Gastrocnemius medialis (tissue), 4 donors: ENCODE measurements at regions not wholly inside any gene's neighbourhood (a gene's known extent, or its start where the extent isn't known, plus 50 kb on each side); places are given as distances from the start of the nearest gene placed in this dataset.

Experiments used
- POLR2A ChIP-seq, 2 donors: fragments of 450-650 bp; IDR thresholded peaks; one replicate each; pipeline ENCODE4 v1.6.1; 2017; ENCODE audit warnings: antibody characterized with exemption in 2 of 2, mild to moderate bottlenecking in 2 of 2, moderate library complexity in 2 of 2
- TF ChIP-seq, protein P1 (sequence below), 5 experiments: fragments of 450-650 bp in 3 of 5; fragments of 200-600 bp in 2 of 5; sonication (generic) in 2 of 5; IDR thresholded peaks in 4 of 5; conservative IDR thresholded peaks in 1 of 5; 1 replicate in 4 of 5; 2 replicates in 1 of 5; pipeline ENCODE4 v1.5.1; 2016 to 2019; ENCODE audit warnings: antibody characterized with exemption in 5 of 5, mild to moderate bottlenecking in 3 of 5, moderate library complexity in 3 of 5

- TF ChIP-seq, protein P1, sequence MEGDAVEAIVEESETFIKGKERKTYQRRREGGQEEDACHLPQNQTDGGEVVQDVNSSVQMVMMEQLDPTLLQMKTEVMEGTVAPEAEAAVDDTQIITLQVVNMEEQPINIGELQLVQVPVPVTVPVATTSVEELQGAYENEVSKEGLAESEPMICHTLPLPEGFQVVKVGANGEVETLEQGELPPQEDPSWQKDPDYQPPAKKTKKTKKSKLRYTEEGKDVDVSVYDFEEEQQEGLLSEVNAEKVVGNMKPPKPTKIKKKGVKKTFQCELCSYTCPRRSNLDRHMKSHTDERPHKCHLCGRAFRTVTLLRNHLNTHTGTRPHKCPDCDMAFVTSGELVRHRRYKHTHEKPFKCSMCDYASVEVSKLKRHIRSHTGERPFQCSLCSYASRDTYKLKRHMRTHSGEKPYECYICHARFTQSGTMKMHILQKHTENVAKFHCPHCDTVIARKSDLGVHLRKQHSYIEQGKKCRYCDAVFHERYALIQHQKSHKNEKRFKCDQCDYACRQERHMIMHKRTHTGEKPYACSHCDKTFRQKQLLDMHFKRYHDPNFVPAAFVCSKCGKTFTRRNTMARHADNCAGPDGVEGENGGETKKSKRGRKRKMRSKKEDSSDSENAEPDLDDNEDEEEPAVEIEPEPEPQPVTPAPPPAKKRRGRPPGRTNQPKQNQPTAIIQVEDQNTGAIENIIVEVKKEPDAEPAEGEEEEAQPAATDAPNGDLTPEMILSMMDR (IDR thresholded peaks at IDR 0.05 in 4 of 5, conservative IDR thresholded peaks at IDR 0.05 in 1 of 5): no peak
- no peak for TF ChIP-seq POLR2A (IDR thresholded peaks at IDR 0.05)
Measured at GRCh38 chr6:170160628-170161611, 130.0 kb downstream of the DLL1 start.
